Skin of body (tissue), 1 donor: ENCODE measurements at regions not wholly inside any gene's neighbourhood (a gene's known extent, or its start where the extent isn't known, plus 50 kb on each side); places are given as distances from the start of the nearest gene placed in this dataset.
A peak's percentile ranks its signal among the peaks of the same experiment; 100 is the strongest.
"Not testable (repeated sequence)": the region's sequence is repeated elsewhere in the genome, so short reads cannot be mapped to it uniquely, and the experiment has no call there.

ENCODE experiments used
- DNase-seq: peaks from one replicate; lab custom pipeline; 2025; lab: John Stamatoyannopoulos, UW

DNA sequence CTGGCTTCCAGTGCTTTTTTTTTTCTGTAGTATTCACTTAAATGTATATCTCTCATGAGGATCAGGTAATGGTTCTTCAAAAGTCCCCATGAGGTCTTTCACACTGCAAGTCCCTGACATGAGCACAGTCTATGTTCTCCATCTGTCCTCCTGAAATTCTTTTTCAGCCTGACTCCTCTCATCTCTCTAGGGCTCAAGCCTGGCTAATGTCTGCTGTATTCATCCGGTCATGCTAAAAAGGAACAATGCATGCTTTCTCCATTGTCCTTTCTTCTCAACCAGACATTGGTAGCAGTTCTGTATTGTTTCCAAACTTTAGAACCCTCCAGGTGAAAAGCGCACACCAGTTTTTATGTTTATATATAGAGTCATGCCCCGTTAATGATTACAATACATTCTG lies 368.3 kb upstream of the OLFM3 start:
- DNase-seq = no peak

GRCh38 chr1:102336602-102337001 lies 339.9 kb upstream of the OLFM3 start:
- DNase-seq = no peak

GRCh38 chr1:102318104-102318806 lies 321.5 kb upstream of the OLFM3 start:
- no peak for DNase-seq

DNA sequence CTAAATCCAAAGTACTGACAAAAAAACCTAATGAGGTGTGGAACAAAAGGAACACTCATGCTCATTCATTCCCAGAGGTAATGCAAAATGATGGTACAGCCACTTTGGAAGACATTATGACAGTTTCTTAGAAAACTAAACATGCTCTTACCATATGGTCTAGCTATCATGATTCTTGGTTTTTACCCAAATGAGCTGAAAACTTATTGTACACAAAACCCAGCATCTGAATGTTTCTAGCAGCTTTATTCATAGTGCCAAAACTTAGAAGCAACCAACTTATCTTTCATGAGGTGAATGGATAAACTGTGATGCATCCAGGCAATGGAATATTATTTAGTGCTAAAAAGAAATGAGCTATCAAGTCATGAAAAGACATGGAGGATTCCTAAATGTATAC lies 318.4 kb upstream of the OLFM3 start:
- DNase-seq = no peak

GRCh38 chr1:102296116-102296515 lies 299.4 kb upstream of the OLFM3 start:
- DNase-seq = no peak

DNA sequence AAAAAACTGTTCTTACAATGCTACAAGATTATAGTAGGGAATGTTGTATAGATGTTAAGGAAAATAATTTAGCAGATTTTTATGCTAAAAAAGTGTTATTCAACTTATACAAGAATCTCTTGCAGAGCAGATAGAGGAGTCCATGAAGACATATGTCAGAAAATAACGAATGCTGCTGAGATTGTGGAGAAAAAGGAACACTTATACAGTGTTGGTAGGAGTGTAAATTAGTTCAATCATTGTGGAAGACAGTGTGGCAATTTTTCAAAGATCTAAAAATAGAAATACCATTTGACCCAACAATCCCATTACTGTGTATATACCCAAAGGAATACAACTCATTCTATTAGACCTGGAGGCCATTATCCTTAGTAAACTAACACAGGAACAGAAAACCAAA lies 286.2 kb upstream of the OLFM3 start:
- DNase-seq = no peak

GRCh38 chr1:102262994-102263393 lies 266.3 kb upstream of the OLFM3 start:
- DNase-seq = no peak

DNA sequence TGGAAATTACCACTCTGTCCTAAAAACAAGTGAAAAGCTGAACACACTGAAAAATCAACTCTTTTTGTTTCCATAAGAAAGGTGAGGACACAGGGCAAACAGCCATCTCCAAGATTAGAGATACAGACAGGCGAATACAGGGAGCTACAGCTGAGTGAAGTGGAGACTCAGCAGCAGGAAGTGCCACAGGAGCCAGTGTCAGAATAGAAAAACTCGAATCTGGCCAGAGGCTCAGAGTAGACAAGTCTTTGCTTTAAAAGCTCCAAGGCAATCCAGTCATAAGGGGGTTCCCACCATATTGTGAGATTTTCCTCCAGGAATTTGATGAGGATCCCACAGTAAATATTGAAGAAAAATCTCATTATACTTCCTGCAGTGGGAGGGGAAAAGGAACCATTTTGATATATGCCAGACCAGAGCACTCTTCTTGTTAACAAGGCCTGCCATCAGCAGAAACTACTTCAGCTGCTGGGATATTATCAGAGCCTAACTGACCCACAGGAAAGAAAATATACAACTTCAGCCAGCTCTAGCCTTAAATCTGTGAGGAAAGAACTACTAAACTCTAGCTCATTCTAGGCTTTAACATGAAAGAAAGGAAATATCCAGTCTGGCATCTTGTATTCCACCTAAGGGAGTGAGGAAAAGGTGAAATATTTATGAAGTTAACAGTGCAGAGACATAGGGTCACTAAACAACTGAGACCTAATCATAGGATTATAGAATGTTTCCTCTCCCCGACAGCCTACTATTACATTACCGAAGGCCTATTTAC lies 256.2 kb upstream of the OLFM3 start:
- no peak for DNase-seq

DNA sequence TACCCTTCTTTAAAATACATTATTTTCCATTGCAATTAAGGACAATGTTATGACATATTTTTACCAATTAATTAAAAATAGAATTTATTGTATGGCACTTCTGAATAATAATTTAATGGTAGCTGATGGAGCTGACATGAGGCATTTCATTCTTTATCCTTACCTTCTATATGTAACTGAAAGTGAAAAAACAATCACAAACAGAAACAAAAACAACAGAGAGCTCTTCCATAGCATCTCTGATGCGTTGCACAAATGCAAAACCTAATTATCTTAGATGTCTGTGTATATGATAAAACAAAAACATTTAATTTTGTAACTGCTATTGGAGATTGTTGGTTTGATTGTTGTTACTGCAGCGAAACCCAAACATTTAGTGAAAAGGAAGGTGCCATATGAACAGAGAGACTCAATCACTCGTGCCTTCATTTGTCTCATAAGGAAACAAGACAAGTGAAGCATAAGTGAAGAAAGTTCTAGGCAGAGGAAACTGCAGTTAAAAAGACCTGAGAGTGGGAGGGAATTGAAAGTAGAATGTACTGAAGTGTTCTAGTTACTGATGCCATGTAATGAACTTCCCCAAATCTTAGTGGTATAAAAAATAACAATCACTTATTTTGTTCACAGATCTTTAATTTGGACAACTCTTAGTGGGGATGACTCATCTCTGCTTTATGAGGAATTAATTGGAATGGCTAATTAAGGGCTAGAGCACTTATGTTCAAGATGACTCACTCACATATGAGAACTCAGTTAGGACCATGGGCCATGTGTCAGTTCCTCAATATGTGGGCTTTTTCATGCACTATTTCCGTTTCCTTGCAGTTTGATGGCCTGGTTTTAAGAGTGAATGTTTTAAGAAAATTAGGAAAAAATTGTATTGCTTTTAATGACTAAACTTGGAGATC lies 245.0 kb upstream of the OLFM3 start:
- no peak for DNase-seq

GRCh38 chr1:102239247-102239646 lies 242.5 kb upstream of the OLFM3 start:
- DNase-seq = no peak

GRCh38 chr1:102234753-102235359 lies 238.1 kb upstream of the OLFM3 start:
- DNase-seq = no peak

GRCh38 chr1:102219463-102219862 lies 222.7 kb upstream of the OLFM3 start:
- no peak for DNase-seq

DNA sequence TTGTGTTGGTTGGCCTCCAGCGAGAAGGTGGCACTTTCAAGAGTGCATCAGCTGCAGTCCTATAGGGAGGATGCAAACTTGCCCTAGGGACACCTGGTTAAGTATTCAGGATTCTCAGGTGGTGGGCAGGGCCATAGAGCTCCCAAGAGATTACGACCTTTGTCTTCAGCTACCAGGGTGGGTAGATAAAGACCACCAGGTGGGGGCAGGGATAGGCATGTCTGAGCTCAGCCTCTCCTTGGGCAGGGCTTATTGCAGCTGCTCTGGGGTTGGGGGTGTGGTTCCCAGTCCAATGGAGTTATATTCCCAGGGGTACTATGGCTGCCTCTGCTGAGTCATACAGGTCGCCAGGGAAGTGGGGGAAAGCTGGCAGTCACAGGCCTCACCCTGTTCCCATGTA lies 214.2 kb upstream of the OLFM3 start:
- not testable (repeated sequence) for DNase-seq

GRCh38 chr1:102191723-102192122 lies 195.0 kb upstream of the OLFM3 start:
- peak; percentile 34 for DNase-seq

DNA sequence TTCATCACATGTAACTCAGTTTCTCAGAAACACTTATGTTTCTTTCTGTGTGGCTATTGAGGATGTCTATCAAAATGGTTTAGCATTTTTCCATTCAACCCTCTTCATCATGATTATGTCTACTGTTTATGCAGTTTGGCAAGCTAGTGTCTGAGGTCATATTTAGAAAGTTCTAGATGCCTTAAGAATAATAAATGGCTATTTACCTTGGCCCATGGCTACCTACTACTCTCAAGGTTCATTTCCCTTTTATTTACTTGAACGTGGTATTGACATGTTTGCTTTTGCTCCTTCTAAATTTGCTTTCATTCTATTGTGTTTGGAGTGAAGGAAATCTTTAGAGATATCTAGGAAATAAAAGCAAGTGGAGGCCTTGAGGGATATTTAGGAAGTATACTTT lies 193.7 kb upstream of the OLFM3 start:
- no peak for DNase-seq

DNA sequence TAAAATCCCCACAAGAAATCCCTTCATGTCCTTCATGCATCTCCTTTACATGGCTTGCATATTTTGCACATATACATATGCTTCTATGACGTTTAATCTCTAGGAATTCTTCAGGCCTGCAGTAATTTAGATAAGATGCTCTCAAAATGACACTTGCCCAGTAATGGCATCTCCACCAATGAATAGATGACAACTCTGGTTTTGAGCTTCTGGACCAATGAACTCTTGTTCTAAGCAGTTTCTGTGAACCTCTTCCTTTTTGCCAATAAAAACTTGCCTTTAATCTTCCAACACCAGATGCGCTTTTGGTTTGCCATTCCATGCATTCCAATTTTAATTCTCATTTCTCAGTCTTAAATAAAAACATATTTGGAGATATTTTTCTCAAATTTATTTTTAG lies 189.8 kb upstream of the OLFM3 start:
- DNase-seq = no peak

- DNase-seq = no peak
Measured at GRCh38 chr1:102185260-102185659, 188.5 kb upstream of the OLFM3 start.

DNA sequence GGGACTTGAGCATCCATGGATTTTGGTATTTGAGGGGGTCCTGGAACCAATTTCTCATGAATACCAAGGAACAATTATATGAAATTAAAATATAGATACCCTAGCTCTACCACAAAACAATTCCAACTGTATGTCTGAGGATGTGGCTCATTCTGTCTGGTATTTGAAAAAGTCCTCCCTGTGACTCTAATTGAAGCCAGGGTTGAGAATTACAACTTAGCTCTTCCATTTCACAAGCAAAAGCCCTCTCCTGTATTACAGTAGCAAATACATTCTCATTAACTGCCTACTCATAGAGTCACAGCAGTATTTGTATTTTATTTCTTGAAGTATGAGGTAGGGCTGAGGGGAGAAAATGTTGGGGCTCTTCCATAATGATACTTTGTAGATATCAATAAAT lies 187.8 kb upstream of the OLFM3 start:
- DNase-seq = no peak

- no peak for DNase-seq
Measured at GRCh38 chr1:102183711-102184110, 187.0 kb upstream of the OLFM3 start.

- no peak for DNase-seq
Measured at GRCh38 chr1:102182603-102183260, 186.0 kb upstream of the OLFM3 start.

- no peak for DNase-seq
Measured at GRCh38 chr1:102181341-102181740, 184.6 kb upstream of the OLFM3 start.
